LoVo (cell line): ENCODE measurements at regions not wholly inside any gene's neighbourhood (a gene's known extent, or its start where the extent isn't known, plus 50 kb on each side); places are given as distances from the start of the nearest gene placed in this dataset.

Experiments
- DNase-seq: peaks from one replicate; pipeline ENCODE4 v3.0.0-alpha.2; 2016; ENCODE audit warnings: low spot score

DNA sequence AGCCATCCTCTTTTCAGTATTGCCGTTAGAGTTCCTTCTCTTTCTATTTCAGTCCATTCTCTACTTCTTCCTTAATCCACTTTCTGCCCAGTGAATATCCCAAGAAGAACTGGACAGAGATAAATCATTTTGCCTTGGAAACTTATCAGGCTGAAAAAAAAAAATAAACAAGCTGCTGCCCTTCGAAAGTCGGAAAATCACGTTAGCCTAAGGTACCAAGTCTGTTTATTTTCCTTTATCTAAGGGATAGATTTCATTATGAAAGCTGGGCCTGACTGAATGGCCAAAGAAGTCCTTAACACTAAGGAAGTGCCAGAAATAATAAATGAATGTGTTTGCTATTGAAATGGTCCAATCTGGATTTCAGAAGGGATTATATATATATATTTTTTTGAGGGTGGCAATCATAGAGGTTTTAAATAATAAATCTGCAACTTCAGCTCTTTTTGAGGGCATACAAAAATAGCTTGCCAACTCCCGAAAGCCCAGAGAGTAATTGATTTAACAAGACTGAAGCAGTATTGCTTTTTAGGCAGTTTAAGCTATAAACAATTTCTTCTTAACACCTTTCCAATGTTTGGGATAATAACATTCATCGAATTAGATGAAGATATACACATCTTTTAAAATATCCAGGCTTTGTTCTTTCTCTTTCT is 127.0 kb upstream of the STMND1 start:
- DNase-seq = no peak

DNA sequence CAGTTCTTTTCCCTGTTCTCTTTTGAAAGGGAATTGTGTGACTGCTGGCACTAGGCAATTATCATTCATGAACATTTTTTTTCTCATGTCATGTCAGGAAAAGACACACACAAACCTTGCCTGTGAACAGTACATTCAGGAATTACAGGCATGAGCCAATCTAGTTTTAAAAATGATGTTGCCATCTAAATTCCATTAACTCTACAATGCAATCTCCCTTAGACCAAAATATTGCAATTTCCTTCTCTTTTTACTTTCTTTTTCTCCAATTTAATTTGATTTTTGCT is 127.5 kb upstream of the STMND1 start:
- DNase-seq = no peak

DNA sequence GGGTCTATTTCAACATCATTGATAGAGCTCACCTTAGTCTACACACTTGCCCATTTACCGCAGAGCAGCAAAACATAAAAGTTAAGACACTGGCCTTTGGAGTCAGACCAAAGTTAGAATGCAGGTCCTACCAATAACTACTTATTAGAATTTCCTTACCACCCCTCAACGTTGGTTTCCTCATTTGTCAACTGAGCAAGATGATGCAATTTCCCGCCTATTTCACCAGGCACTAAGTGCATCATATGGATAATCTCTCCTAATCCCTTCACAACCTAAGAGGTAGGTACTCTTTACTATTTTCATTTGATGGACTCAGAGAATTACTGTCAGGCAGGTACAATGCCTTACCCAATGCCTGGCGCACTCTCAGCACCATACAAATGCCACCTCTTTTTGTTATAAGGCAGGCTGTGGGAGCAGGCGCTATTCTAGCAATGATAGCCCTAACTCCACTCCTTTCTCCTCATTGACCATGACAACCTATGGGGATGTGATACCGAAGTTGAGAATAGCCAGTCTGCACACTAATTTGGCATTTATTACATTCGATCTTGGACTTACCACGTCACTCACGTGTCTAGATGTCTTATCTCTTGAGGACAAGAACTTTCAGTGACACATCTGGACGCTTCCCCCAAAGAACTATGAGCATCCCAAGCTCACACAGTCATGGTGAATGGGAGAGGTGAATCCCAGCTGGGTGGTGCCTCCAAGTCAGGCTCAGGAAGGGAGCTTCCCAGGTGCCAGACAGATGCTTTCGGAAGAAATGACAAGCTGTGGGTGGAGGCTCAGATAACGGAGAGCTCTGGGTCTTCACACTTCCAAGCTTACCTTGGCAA is 128.1 kb upstream of the STMND1 start:
- DNase-seq = no peak

DNA sequence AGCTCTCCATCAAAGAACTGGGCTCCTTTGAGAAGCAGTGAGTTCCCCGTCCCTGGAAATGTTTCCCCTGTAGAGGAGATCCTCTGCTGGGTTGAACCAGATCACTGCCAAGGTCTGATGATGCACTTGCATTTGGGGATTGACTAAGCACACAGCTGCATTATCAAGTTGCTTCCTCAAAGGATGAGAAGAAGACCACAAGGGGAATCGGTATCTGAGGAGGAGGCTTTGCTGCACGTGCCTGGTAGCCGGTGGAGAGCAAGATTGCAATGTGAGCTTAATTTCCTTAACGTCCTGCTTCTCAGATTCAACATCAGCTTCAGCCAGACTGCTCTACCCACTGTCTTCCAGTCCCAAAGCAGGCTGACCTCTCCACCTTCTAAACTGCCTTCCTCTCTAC is 128.8 kb upstream of the STMND1 start:
- DNase-seq = no peak

GRCh38 chr6:16972535-16972934 is 129.3 kb upstream of the STMND1 start:
- no peak for DNase-seq

DNA sequence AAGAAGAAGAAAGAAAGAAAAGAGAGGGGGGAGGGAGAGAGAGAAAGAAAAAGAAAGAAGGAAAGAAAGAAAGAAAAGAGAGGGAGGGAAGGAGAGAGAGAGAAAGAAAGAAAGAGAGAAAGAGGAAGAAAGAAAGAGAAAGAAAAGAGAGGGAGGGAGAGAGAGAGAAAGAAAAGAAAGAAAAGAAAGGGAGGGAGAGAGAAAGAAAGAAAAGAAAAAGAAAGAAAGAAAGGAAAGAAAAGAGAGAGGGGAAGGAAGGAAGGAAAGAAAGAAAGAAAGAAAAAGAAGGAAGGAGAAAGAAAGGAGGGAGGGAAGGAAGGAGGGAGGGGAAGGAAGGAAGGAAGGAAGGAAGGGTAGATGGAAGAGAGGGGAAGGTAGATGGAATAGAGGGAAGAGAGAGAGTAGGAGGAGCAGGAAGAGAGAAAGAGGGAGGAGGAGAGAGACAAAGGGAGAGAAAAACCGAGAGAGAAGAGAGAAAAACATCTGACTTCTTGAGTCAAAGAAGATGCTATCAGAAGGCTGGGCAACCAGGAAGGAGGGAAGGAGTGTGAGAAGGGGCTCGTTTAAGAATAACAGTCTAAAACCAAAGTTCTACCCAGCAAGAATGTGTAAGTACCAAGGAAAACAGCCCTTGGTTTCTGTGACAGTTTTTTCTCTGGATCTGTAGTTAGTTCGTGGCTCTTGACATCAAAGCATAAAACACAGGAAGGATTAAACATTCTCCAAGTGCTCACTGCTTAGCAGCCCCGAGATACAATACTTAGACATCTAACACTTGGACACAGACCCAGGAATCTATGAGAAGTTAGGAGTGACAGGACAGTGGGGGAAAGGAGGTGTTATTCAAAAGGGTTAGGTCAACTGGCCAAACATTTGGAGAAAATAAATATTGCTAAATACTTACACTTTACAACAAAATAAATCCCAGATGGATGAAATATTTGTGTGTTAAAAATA is 131.9 kb upstream of the STMND1 start:
- no peak for DNase-seq

DNA sequence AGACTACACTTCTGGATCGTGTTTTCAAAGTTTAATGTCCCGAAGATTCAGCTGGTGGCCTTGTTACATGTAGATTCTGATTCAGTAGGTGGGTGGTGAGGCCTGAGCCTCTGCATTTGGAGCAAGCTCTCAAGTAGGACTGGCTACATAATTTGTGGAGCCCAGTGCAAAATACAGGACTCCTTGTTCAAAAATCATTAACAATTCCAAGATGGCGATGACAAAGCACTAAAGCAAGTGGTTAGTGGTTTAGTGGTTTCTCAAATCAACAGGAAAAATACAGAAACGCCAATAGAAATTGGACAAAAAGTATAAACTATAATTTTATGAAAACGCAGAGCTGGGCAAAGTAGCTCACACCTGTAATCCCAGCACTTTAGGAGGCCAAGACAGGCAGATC is 133.7 kb upstream of the STMND1 start:
- no peak for DNase-seq

DNA sequence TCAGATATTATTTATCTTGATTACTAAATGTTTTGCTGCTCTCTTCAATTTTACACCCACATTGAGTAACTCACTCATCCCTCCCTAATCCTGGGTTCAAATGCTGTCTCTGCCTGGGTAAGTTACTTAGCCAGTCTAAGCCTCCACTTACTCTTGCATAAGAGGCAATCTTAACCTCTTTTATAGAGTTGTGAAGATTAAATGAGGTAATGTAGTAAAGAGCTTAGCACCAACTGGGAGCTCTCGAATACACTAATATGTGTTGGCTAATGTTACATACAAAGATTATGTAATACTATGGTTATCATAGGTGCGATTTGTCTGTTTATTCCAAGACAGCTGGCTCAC is 134.4 kb upstream of the STMND1 start:
- DNase-seq = no peak

DNA sequence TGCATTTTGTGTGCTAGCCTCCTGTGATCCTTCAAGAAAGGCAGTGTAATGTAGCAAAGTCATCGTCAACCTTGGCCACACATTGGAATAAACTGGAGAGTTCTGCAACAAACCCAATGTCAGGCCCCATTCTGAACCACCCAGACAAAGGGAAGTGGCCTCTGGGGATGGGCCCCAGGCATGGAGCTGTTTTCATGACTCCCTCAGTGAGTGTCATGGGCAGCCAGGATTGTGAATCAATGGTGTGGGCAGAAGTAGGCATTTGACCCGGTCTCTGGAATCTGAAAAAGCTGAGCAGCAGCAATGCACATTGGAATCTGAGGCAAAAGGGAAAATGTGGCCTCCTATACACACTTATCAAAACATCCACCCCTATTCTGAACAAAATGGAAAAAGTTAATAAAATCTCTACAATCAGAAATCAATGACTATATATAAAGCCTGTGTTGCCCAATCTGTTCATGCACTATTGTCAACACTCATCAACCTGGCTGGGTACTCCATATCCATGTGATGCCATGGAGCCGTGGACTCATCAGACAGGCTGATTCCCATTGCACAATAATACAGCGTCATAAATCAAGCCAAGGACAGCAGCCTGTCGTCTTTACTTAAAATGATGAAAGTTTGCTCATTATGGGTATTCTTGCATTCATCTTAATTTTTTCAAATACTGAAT is 134.9 kb upstream of the STMND1 start:
- no peak for DNase-seq

DNA sequence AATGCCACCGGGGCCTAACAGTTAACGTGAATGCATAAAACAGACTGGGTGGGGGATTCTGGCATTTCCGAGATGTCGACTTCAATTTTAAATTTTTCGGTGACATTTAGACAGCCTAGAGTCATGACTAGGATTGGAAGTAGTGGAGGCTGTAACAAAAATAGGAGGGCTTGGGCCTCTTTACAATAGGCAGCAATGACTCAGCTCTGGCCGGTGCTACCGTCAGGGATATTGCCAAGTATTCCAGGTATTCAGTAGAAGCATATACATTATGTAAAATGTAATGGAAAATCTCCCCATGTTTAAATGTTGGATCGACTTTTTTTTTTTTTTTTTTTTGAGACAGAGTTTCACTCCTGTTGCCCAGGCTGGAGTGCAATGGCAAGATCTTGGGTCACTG is 136.2 kb upstream of the STMND1 start:
- DNase-seq = no peak

DNA sequence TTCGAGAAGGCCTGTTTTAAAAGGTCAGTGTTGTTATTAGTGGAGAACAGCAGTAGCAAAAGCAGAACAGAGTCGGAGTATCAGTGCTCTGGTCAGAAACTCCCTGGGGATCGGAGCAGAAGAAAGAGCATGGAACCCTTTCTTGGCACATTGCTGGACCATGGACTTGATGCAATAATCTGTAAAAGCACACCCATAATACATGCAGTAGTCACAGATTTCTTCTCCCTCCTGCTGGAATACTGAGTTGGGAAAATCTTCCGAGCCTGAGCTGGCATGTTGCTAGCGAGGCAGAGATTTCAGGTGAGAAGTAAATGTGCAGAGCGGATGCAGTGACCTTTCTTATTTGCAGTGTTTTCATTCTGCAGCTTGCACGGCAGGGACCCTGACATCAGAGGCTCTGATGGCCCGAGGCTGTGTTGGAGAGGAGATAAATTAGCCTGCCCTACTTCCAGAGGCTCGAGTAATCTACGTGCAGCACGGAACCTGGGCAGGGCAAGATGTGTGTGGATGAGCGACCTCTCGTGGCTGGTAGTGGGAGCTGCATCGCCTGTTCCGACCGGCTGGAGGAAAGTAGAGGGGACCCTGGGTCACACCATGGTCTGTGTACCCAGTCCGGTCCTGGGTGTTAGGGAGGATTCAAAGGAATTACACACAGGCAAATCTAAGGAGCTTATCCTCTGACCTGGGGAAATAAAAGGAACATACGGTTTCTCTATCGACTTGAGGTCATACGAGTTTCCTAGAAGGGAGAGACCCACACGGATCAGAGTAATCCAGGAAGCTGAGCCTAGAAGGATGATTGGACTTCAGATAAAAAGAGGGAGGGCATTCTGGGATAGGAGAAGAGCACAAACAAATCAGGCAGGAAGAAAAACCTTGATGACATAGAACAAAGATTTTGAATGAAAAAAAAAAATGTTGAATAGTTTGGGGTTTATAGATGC is 137.0 kb upstream of the STMND1 start:
- DNase-seq = peak; percentile 60

- DNase-seq = no peak
Observed at GRCh38 chr6:16961577-16961976, 140.3 kb upstream of the STMND1 start.

DNA sequence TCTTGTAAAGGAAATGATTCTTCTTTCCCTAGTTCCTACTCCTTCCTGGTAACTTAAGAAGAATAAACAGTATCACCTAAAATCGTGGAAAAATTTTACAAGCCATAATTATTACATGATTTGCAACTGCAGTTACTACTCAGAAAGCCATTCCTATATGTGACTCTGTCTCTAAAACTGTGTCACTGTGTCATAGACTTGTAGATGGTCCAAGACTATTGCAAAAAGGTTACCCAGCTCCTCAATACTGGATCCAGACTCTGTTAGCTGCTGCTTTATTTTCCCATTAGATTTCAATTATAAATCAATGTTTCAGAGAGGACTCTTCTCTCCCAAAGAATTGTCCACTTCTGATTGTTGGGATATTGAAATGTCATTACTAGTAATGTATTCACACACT is 142.1 kb upstream of the STMND1 start:
- no peak for DNase-seq

- no peak for DNase-seq
Observed at GRCh38 chr6:16956361-16956760, 145.5 kb upstream of the STMND1 start.

DNA sequence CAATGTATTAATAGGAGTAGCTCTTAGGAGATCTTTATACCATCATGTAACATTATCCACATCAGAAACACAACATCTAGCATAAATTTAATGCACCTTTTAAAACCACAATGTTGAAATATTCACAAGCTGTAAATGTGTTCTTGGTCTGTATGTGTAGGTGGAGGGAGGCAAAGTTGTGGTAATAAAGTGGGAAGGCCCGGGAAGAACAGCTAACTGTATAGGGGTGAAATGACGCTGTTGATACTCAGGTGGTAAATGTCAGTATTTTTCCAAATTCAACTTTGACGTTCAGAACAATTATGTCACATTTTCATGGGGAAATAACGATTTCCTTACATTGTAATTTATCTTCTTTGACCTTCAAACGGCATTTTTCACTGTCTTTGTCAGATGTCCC is 146.0 kb upstream of the STMND1 start:
- no peak for DNase-seq

- no peak for DNase-seq
Observed at GRCh38 chr6:16953905-16954304, 147.9 kb upstream of the STMND1 start.

GRCh38 chr6:16953446-16953845 is 148.4 kb upstream of the STMND1 start:
- no peak for DNase-seq

GRCh38 chr6:16950825-16951495 is 150.9 kb upstream of the STMND1 start:
- no peak for DNase-seq

- no peak for DNase-seq
Observed at GRCh38 chr6:16950302-16950701, 151.5 kb upstream of the STMND1 start.

DNA sequence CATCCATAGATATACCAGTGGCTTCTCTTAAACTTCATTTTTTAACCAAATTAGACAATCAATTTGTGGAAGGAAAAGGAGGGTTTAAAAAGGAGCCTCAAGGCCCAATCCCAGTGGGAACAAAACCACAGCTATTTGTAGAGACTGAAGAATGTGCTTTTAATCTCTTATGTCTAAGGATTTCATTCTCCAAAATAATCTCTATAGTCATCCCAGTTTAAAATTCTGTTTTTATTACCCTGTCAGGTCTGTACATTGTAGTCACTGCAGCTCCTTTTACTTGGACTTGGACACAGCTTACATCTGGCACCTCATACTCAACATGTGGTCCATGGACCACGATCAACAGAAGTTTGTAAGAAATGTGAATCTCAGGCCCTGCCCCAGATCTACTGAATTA is 152.1 kb upstream of the STMND1 start:
- no peak for DNase-seq

DNA sequence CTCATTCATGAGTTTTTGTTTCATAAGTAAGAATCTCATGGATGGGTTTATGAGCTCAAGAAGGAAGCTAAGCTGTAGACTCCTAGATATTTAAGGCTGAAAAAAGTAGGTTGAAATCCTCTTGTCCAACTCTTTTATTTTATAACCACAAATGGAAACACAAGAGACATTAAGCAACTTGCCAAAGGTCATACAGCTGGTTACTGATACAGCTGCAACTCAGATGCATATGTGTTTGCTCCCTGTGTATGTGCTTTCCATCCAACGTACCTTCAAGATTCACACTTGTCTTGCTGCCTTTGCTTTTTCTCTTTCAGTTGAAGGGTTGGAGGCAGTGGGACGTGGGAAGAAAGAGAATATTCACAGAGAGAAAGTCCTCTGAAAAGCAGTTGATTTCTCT is 153.5 kb upstream of the STMND1 start:
- no peak for DNase-seq
